Peyer's patch (tissue), 4 donors: ENCODE measurements at regions not wholly inside any gene's neighbourhood (a gene's known extent, or its start where the extent isn't known, plus 50 kb on each side); places are given as distances from the start of the nearest gene placed in this dataset.

ENCODE experiments used
- DNase-seq, 3 donors: peaks; one replicate each; pipeline ENCODE4 v3.0.0-alpha.2; 2017 to 2019
- H3K27ac ChIP-seq, 4 donors: fragments of 200-600 bp; sonication (generic); one replicate each; pipeline ENCODE4 v1.5.1; 2016 to 2019
- H3K27me3 ChIP-seq, 2 donors: fragments of 200-600 bp; sonication (generic); one replicate each; pipeline ENCODE4 v1.5.1; 2019
- H3K36me3 ChIP-seq, 3 donors: fragments of 200-600 bp; sonication (generic); one replicate each; pipeline ENCODE4 v1.5.1; 2016 to 2019
- H3K4me1 ChIP-seq, 4 donors: fragments of 200-600 bp; sonication (generic); one replicate each; pipeline ENCODE4 v1.5.1; 2016 to 2019
- H3K4me3 ChIP-seq, 4 donors: fragments of 200-600 bp; sonication (generic); 1 replicate in 3 of 4; 2 replicates in 1 of 4; pipeline ENCODE4 v1.5.1; 2016 to 2019; ENCODE audit warnings: mild to moderate bottlenecking in 1 of 4
- H3K9me3 ChIP-seq, 4 donors: fragments of 200-600 bp; sonication (generic); one replicate each; pipeline ENCODE4 v1.5.1; 2016 to 2019; ENCODE audit warnings: mild to moderate bottlenecking in 1 of 4
- POLR2A ChIP-seq, 2 donors: fragments of 450-650 bp; IDR thresholded peaks; one replicate each; pipeline ENCODE4 v1.5.1; 2017; ENCODE audit warnings: antibody characterized with exemption in 2 of 2, mild to moderate bottlenecking in 2 of 2, moderate library complexity in 2 of 2
- TF ChIP-seq, protein P1 (sequence below), 6 experiments: fragments of 450-650 bp in 4 of 6; fragments of 200-600 bp in 2 of 6; sonication (generic) in 1 of 6; IDR thresholded peaks; one replicate each; pipeline ENCODE4 v1.5.1; 2017 to 2019; ENCODE audit warnings: antibody characterized with exemption in 6 of 6, mild to moderate bottlenecking in 3 of 6, moderate library complexity in 1 of 6

DNA sequence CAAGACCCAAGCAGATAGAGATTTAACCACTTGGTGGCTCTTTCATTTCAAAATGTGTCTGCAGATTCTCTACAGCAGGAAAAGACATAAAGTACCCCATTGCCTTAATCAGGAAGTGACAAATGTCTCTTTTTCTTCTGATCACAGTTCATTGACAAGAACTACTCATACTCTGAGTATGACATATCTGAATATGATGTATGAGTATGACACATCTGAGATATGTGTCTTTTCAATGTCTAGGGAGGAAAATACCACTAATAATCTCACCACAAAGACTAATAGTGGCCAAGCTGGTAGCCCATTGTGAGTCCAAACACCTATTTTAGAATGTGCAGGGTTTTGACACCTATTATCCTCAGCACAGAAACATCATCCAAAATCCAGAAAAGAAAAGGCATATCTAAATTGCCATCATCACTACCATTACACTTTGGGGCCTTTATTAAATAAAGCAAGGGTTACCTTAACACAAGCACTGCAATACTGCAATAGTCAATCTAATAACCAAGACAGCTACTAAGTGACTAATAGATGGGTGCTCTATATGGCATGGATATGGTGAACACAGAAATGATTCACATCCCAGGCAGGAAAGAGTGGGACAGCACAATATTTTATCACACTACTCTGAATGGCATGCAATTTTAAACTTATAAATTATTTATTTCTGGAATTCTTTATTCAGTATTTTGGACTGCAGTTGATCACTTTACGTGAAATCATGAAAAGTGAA lies 243.7 kb upstream of the FAR2 start:
- TF ChIP-seq POLR2A (IDR thresholded peaks at IDR 0.05), result no peak
- TF ChIP-seq, protein P1, sequence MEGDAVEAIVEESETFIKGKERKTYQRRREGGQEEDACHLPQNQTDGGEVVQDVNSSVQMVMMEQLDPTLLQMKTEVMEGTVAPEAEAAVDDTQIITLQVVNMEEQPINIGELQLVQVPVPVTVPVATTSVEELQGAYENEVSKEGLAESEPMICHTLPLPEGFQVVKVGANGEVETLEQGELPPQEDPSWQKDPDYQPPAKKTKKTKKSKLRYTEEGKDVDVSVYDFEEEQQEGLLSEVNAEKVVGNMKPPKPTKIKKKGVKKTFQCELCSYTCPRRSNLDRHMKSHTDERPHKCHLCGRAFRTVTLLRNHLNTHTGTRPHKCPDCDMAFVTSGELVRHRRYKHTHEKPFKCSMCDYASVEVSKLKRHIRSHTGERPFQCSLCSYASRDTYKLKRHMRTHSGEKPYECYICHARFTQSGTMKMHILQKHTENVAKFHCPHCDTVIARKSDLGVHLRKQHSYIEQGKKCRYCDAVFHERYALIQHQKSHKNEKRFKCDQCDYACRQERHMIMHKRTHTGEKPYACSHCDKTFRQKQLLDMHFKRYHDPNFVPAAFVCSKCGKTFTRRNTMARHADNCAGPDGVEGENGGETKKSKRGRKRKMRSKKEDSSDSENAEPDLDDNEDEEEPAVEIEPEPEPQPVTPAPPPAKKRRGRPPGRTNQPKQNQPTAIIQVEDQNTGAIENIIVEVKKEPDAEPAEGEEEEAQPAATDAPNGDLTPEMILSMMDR (IDR thresholded peaks at IDR 0.05), result no peak
- Histone ChIP-seq H3K4me3 (no peak overlapping the region), H3K4me1 (no peaks in the 10 kb centered on the region), H3K27me3 (no peaks in the 10 kb centered on the region), H3K27ac (no peak overlapping the region), H3K36me3 (no peaks in the 10 kb centered on the region), H3K9me3 (no peaks in the 10 kb centered on the region)
- no peak for DNase-seq

DNA sequence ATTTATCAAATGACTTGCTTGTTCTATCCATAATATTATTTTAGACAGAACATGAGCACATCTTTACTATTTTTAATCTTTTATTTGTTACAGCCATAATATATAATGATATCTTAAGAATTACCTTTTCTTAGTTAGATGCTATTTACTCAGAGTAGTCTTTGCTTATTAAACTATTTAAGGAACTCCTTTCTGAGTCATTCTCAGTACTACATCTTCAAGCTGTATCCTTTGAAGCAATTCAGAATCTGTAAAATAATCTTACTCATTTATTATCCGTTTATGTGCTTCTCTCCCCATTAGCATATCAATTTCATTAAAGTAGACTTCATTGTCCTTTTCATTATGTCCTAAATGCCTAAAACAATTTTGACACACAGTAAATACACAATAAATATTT lies 240.4 kb upstream of the FAR2 start:
- Histone ChIP-seq H3K27me3 (no peaks in the 10 kb centered on the region), H3K36me3 (no peaks in the 10 kb centered on the region), H3K4me3 (no peak overlapping the region), H3K4me1 (no peaks in the 10 kb centered on the region), H3K27ac (no peak overlapping the region), H3K9me3 (peaks cover 0 to 9% (median 0%) of the 10 kb centered on the region in 4 donors)
- TF ChIP-seq POLR2A (IDR thresholded peaks at IDR 0.05), result no peak
- TF ChIP-seq, protein P1 (IDR thresholded peaks at IDR 0.05), result no peak
- no peak for DNase-seq

GRCh38 chr12:28909291-28909690 lies 239.8 kb upstream of the FAR2 start:
- no peaks in the 10 kb centered on the region for H3K36me3 ChIP-seq
- H3K27me3 ChIP-seq, result no peaks in the 10 kb centered on the region
- H3K4me3 ChIP-seq, result no peak overlapping the region
- peaks cover 0 to 14% (median 0%) of the 10 kb centered on the region in 4 donors for H3K9me3 ChIP-seq
- no peak for TF ChIP-seq POLR2A (IDR thresholded peaks at IDR 0.05)
- TF ChIP-seq, protein P1 (IDR thresholded peaks at IDR 0.05), result no peak
- DNase-seq, result no peak
- H3K4me1 ChIP-seq, result no peaks in the 10 kb centered on the region
- H3K27ac ChIP-seq, result no peak overlapping the region

- no peaks in the 10 kb centered on the region for H3K36me3 ChIP-seq
- TF ChIP-seq, protein P1 (IDR thresholded peaks at IDR 0.05), result no peak
- TF ChIP-seq POLR2A (IDR thresholded peaks at IDR 0.05), result no peak
- H3K27me3 ChIP-seq, result no peaks in the 10 kb centered on the region
- no peak overlapping the region for H3K4me3 ChIP-seq
- no peak for DNase-seq
- no peak overlapping the region for H3K27ac ChIP-seq
- no peaks in the 10 kb centered on the region for H3K4me1 ChIP-seq
- H3K9me3 ChIP-seq, result no peaks in the 10 kb centered on the region
Measured at GRCh38 chr12:28925719-28926376, 223.2 kb upstream of the FAR2 start.

DNA sequence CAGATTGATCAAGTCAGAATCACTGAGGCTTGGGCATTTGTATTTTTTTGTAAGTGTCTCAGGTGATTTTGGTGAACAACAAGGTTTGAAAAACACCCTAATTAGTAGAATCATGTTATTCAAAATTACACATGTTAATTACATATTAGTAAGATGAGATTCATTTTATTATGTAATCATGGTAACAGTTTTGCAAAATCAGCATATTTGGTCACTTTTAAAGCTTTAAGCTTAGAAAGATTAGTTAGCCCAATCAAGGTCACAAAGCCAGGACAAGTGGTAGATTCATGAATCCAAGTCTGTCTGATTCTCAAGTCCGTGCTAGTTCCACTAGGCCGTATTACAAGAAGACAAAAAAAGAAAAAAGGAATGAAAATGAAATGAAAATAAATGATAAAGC lies 218.4 kb upstream of the FAR2 start:
- Histone ChIP-seq H3K4me1 (no peaks in the 10 kb centered on the region), H3K9me3 (no peaks in the 10 kb centered on the region), H3K27me3 (no peaks in the 10 kb centered on the region), H3K27ac (no peak overlapping the region), H3K4me3 (no peak overlapping the region), H3K36me3 (no peaks in the 10 kb centered on the region)
- TF ChIP-seq, protein P1 (IDR thresholded peaks at IDR 0.05), result no peak
- TF ChIP-seq POLR2A (IDR thresholded peaks at IDR 0.05), result no peak
- no peak for DNase-seq
